Urothelium cell line (cell line): ENCODE measurements at regions not wholly inside any gene's neighbourhood (a gene's known extent, or its start where the extent isn't known, plus 50 kb on each side); places are given as distances from the start of the nearest gene placed in this dataset.
"Not testable (repeated sequence)": the region's sequence is repeated elsewhere in the genome, so short reads cannot be mapped to it uniquely, and the experiment has no call there.

Source experiments
- DNase-seq: peaks from one replicate; pipeline ENCODE4 v3.0.0; 2011; ENCODE audit warnings: low spot score, mixed read lengths
- FAIRE-seq: peaks from 2 replicates; lab custom pipeline; 2011; peaks lifted over from hg19 to GRCh38; lab: Jason Lieb, UNC

- FAIRE-seq (no peak), DNase-seq (no peak)
Observed at GRCh38 chr5:54885636-54886035, 99.8 kb downstream of the ESM1 start.

DNA sequence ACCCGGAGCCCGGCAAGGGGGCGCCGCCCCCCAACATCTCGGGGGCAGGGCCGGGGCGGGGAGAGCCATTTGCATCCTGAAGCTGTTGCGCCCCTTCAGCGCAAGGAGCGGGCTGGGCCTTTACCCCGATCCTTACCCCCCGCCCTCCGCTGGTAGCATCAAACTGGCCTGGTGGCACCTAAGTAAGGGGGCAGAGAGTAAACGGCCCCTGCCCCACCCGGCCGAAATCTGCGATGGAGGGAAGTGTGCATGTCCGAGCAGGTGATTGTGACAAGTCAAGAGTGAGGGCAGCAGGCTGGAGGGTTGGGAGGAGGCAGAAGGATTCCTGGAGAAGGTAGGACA lies 101.2 kb downstream of the ESM1 start:
- DNase-seq (no peak), FAIRE-seq (no peak)

DNA sequence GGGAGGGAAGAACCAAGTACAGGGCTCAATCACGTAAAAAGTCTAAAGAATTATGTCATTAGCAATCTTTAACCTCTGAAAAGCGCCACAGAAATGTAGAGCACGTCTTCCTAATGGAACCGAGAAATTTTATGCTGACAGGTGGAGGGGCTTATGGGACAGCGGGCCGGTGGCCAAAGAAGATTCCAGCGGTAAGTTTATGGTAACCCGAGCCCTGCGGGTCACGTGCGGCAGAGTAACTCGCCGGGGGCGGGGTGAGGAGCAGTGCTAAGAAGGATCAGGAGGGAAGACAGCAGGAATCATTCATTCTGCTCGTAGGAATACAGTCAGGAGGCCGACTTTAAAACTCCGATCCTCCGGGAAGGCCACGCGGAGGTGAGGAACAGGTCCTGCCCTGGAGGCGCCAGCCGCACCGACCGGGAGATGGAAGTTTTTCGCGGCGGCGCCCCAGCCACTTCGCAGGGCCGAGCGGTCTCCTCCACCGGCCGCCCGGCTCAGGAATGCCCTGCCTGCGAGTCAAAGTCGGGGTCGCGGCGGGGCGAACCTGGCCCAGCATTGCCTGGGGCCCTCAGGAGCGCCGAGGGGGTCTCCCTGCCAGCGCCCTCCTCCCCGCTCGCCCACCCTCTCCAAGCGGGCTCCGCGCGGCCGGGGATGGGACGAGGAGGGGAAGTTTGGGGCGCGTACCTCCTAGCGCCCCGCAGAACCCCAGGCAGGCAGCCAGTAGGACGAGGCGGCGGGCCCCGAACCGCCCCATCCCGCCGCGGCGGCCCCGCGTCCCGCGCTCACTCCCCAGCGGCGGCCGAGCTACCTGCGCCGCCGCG lies 101.8 kb downstream of the ESM1 start:
- no peak for FAIRE-seq
- DNase-seq: no peak

DNA sequence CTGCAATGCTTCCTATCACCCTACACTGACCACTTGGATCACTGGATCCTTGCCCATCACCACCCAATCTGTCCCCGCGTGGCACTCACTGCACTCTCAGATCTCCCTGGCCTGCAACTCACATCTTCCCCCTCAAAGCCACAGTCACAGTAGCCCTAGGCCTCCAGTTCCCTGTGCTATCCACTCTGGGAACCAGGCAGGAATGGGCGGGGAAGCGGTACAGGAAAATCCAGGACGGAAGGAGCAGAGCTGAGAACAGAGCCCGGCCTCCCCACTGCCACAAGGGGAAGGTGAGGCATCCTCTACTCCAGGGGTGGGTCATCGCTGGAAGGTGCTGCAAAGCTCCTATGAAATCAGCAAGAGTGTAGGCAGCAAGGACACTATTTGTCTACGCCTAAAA lies 102.6 kb downstream of the ESM1 start:
- DNase-seq: no peak
- FAIRE-seq: no peak

DNA sequence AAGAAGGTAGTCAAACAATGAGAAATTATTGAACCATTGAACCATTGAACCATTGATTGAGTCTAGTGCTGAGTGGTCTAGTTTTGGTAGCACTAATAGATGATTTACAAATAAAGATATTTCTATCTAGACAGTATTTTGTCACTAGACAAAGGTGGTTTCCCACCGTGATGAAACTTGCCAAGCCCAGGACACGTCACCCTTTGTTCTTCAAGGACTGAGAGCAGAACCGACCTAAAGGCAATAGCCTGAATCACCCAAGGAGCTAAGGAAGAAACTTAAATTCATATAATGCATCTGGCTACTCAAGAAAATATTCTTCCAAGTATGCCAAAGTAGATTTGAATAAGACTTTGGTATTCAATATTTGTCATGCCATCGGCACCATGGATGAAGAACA lies 103.3 kb downstream of the ESM1 start:
- DNase-seq (no peak), FAIRE-seq (no peak)

- no peak for DNase-seq
- no peak for FAIRE-seq
Observed at GRCh38 chr5:54881286-54882005, 103.9 kb downstream of the ESM1 start.

DNA sequence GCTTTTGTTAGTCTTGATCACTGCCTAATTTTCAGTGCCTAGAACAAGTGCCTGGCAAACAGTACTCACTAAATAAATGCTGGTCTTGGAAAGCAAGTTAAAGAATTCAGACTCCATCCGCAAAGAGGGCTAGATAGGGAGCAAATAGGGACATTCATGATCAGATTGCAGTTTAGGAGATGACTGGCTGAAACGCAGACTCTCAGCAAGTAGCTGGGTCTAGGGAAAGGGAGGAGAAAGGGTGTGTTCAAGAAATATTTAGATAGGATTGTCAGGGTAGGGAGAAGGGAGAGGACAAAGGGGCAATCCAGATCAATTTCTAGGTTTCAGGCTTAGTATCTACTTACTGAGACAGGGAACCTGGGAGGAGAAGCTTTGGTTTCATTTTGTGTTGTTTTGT lies 108.4 kb downstream of the ESM1 start:
- FAIRE-seq (no peak), DNase-seq (no peak)

DNA sequence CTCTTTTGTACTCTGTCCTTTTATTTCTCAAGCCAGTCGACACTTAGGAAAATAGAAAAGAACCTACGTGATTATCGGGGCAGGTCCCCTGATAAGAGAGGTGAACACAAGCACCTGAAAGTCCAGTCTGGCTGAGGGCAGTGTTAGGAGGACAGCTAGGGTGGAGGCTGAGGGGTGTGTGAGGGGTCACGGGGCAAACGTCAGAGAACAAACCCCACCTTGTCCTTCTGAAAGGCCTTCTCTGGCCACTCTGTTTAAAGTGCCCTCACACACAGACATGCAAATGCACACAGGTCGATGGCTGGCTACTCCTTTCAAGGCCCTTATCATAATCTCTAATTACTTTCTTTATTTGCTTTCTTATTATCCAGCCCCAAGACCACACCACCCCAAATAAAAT lies 108.8 kb downstream of the ESM1 start:
- no peak for DNase-seq
- no peak for FAIRE-seq

DNA sequence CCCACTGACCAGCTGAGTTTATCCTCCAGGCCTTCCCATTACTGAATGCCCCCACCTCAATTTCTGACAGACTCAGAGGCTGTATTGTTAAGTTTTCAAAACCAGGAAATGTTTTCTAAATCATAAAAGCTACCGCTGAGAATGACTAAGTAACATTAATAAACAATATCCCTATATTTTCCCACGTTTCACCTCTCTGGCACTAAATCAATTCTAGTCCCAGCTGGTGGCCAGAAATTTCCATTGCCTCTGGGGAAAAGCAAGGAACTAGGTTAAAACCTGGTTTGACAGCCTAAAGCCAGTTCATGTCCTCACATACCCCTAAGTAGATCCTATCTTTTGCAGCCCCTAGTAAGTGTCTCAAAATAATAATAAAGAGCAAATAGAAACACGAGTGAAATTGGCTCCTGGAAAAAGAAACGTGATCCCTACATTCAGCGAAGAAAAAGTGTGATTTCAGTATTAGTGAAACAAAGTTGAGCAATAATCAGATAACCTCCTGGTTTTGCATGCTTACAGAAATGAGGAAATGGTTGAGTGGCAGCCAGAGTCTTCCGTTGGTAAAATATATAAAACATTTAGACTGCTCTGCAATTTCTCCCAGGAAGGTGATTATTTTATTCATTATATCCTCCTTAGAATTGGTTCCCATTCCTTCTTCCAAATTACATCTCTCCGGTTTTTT lies 110.9 kb downstream of the ESM1 start:
- DNase-seq (no peak), FAIRE-seq (no peak)

GRCh38 chr5:54873691-54874090 lies 111.7 kb downstream of the ESM1 start:
- no peak for FAIRE-seq

GRCh38 chr5:54872810-54873209 lies 112.6 kb downstream of the ESM1 start:
- no peak for FAIRE-seq

More at GRCh38 chr5:54873691-54874090, 111.7 kb downstream of the ESM1 start:
- DNase-seq: no peak

GRCh38 chr5:54870271-54870670 lies 115.1 kb downstream of the ESM1 start:
- FAIRE-seq: no peak

More at GRCh38 chr5:54872810-54873209, 112.6 kb downstream of the ESM1 start:
- no peak for DNase-seq

DNA sequence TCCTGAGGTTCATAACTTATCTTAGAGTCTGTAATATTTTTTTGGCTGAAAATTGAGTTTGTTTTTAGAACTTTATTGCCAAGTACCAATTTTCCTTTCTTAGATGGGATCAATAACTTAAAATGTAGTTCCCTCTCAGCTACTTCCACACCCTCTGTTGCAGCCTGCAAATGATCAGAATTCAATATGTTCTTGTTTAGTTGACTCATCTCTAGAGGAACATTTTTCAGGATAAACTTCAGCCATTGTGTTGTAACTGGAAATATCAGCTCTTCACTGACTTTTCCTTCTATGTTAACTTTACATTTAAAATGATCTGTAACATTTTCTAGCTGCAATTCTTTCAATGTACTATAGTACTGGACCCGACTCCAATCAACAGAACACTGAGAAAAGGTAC lies 115.7 kb downstream of the ESM1 start:
- no peak for FAIRE-seq

More at GRCh38 chr5:54870271-54870670, 115.1 kb downstream of the ESM1 start:
- no peak for DNase-seq

GRCh38 chr5:54868511-54869483 lies 116.6 kb downstream of the ESM1 start:
- DNase-seq (no peak), FAIRE-seq (peak; percentile 23)

More for the DNA sequence above, 115.7 kb downstream of the ESM1 start:
- no peak for DNase-seq

GRCh38 chr5:54867310-54867944 lies 118.0 kb downstream of the ESM1 start:
- FAIRE-seq (no peak), DNase-seq (peak; percentile 38)

GRCh38 chr5:54864911-54865515 lies 120.4 kb downstream of the ESM1 start:
- not testable (repeated sequence) for FAIRE-seq, DNase-seq

GRCh38 chr5:54862036-54862435 lies 123.4 kb downstream of the ESM1 start:
- no peak for FAIRE-seq
- DNase-seq: peak; percentile 51

- FAIRE-seq (no peak), DNase-seq (no peak)
Observed at GRCh38 chr5:54861212-54861894, 124.0 kb downstream of the ESM1 start.

DNA sequence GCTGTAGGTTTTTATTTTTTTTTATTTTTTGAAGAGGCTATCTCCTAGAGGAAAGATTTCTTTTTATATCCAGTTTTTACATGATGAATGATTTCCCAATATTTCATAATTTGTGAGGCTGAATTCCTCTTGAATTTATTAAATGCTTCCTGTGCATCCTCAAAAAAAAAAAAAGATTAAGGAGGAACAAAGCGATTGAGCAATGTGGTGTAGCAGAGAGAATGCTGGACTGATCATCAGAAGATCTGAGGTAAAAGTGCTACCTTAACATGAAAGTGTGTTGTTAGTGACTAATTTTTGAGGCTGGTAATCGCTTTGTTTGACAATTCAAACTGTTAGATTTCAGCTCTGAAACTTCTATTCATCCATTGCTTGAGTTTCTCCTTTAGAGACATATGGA lies 125.1 kb downstream of the ESM1 start:
- no peak for FAIRE-seq

More for the DNA sequence above, 125.1 kb downstream of the ESM1 start:
- DNase-seq: no peak
